HepG2 (cell line): ENCODE measurements at regions not wholly inside any gene's neighbourhood (a gene's known extent, or its start where the extent isn't known, plus 50 kb on each side); places are given as distances from the start of the nearest gene placed in this dataset.

Experiments
- ATAC-seq: fragments of 200-7000 bp; cut with Tn5 transposase; 3 replicates; pipeline ENCODE4 v1.9.1; 2020; ENCODE audit warnings: mild to moderate bottlenecking, moderate library complexity
- BruUV-seq: library from RNA; stranded (reverse); fragments of 400-500 nt; replicated peaks from 2 replicates; lab custom pipeline; 2021; lab: Mats Ljungman, UMichigan
- CTCF ChIA-PET: fragments of 300-600 bp; formaldehyde crosslinking; extraction: SDS; loops from one replicate; lab custom pipeline; 2021; ENCODE audit warnings: low total read pairs, inconsistent platforms, low intra/inter-chr PET ratio; lab: Yijun Ruan, JAX
- POLR2A ChIA-PET: fragments of 350-600 bp; sonication (Branson Sonifier 250); formaldehyde crosslinking; loops from one replicate; lab custom pipeline; 2020; ENCODE audit warnings: antibody characterized with exemption, inconsistent platforms; lab: Yijun Ruan, JAX
- DNase-seq: peaks from one replicate; pipeline ENCODE4 v3.0.0-alpha.2; 2015; ENCODE audit warnings: low spot score
- FAIRE-seq: peaks from 3 replicates; lab custom pipeline; 2011; peaks lifted over from hg19 to GRCh38; lab: Jason Lieb, UNC
- H2AFZ ChIP-seq: one replicate; pipeline ENCODE4 v1.6.1; 2011; ENCODE audit warnings: low read length, inconsistent platforms
- H3K27ac ChIP-seq: fragments of 300-600 bp; 3 replicates; pipeline ENCODE4 v1.8.0; 2011; ENCODE audit warnings: mixed run types, mild to moderate bottlenecking, mixed read lengths, low read length, inconsistent platforms; ENCODE audit not compliant: insufficient read depth; ENCODE audit errors: extremely low read length
- H3K27me3 ChIP-seq, 2 experiments: fragments of 200-600 bp in 1 of 2; 2 replicates in 1 of 2; 3 replicates in 1 of 2; pipeline versions ENCODE4 v1.6.0 to v1.8.0; 2011; ENCODE audit warnings: low read length in 2 of 2, mild to moderate bottlenecking in 2 of 2, moderate library complexity in 2 of 2, inconsistent platforms in 1 of 2; ENCODE audit not compliant: insufficient read depth in 2 of 2, control insufficient read depth in 1 of 2
- H3K36me3 ChIP-seq, 2 experiments: fragments of 200-600 bp in 1 of 2; replicated peaks in 1 of 2; 2 replicates in 1 of 2; 3 replicates in 1 of 2; pipeline versions ENCODE4 v1.5.1 to v1.8.0; 2011; ENCODE audit warnings: low read length in 2 of 2, inconsistent platforms in 1 of 2; ENCODE audit not compliant: insufficient read depth in 2 of 2, control insufficient read depth in 1 of 2
- H3K4me1 ChIP-seq: 2 replicates; pipeline ENCODE4 v1.5.1; 2012; ENCODE audit warnings: low read length, inconsistent platforms; ENCODE audit not compliant: insufficient read depth
- H3K4me2 ChIP-seq: 2 replicates; pipeline ENCODE4 v1.6.0; 2011; ENCODE audit warnings: low read depth, low read length, inconsistent platforms
- H3K4me3 ChIP-seq, 3 experiments: fragments of 200-600 bp in 1 of 3; sonication (generic), shearing (Covaris generic) in 1 of 3; replicated peaks in 1 of 3; 2 replicates each; pipeline ENCODE4 v1.5.1; 2011 to 2016; ENCODE audit warnings: low read length in 3 of 3, inconsistent platforms in 2 of 3, low read depth in 2 of 3, mild to moderate bottlenecking in 2 of 3, control low read depth in 1 of 3, mixed read lengths in 1 of 3; ENCODE audit not compliant: insufficient read depth in 1 of 3
- H3K79me2 ChIP-seq: one replicate; pipeline ENCODE4 v1.6.1; 2011; ENCODE audit warnings: low read length, inconsistent platforms; ENCODE audit not compliant: insufficient read depth
- H3K9ac ChIP-seq: 2 replicates; pipeline ENCODE4 v1.6.0; 2011; ENCODE audit warnings: mild to moderate bottlenecking, low read depth, low read length, inconsistent platforms; ENCODE audit not compliant: insufficient read depth
- H3K9me3 ChIP-seq: 2 replicates; pipeline ENCODE4 v1.5.1; 2012; ENCODE audit warnings: mild to moderate bottlenecking, low read length
- H4K20me1 ChIP-seq: 2 replicates; pipeline ENCODE4 v1.6.0; 2011; ENCODE audit warnings: inconsistent platforms, mild to moderate bottlenecking, low read length, moderate library complexity; ENCODE audit not compliant: insufficient read depth
- ARHGAP35 ChIP-seq: sonication (generic); formaldehyde crosslinking; IDR thresholded peaks from 2 replicates; pipeline ENCODE4 v1.9.0; 2022; ENCODE audit warnings: mild to moderate bottlenecking, inconsistent platforms, moderate library complexity, missing genetic modification reagents, borderline replicate concordance
- DMAP1 ChIP-seq: IDR thresholded peaks from 2 replicates; pipeline ENCODE4 v1.6.1; 2016
- HIVEP1 ChIP-seq: sonication (generic); formaldehyde crosslinking; IDR thresholded peaks from 2 replicates; pipeline ENCODE4 v1.4.0; 2020; ENCODE audit warnings: mild to moderate bottlenecking, missing genetic modification reagents
- IKZF4 ChIP-seq: sonication (generic); formaldehyde crosslinking; IDR thresholded peaks from 2 replicates; pipeline ENCODE4 v1.5.1; 2020; ENCODE audit warnings: borderline replicate concordance, mild to moderate bottlenecking, low read depth, missing genetic modification reagents; ENCODE audit errors: not compliant biosample characterization
- KLF16 ChIP-seq, 2 experiments: sonication (generic) in 1 of 2; formaldehyde crosslinking in 1 of 2; IDR thresholded peaks; 2 replicates each; pipeline versions ENCODE4 v1.6.1 to v1.8.0; 2016 to 2023; ENCODE audit warnings: missing genetic modification reagents in 2 of 2, missing compliant biosample characterization in 1 of 2
- MAZ ChIP-seq, 2 experiments: sonication (generic) in 1 of 2; formaldehyde crosslinking in 1 of 2; IDR thresholded peaks; 2 replicates each; pipeline versions ENCODE4 v1.5.0 to v1.6.1; 2012 to 2020; ENCODE audit warnings: low read depth in 2 of 2, mild to moderate bottlenecking in 2 of 2, borderline replicate concordance in 1 of 2, improper control_type of control experiment in 1 of 2, low read length in 1 of 2, missing genetic modification reagents in 1 of 2, moderate library complexity in 1 of 2
- MTF1 ChIP-seq: sonication (generic); formaldehyde crosslinking; IDR thresholded peaks from 2 replicates; pipeline ENCODE4 v1.5.0; 2020; ENCODE audit warnings: missing genetic modification reagents
- ONECUT2 ChIP-seq: sonication (generic); formaldehyde crosslinking; IDR thresholded peaks from 2 replicates; pipeline ENCODE4 v1.4.0; 2020; ENCODE audit warnings: missing genetic modification reagents
- REPIN1 ChIP-seq: sonication (generic); formaldehyde crosslinking; IDR thresholded peaks from 2 replicates; pipeline ENCODE4 v1.8.0; 2022; ENCODE audit warnings: missing genetic modification reagents, low read depth, mild to moderate bottlenecking, borderline replicate concordance
- TBL1XR1 ChIP-seq: fragments of 150-350 bp; IDR thresholded peaks from 2 replicates; pipeline ENCODE4 v1.6.1; 2014; ENCODE audit warnings: borderline replicate concordance, low read length; ENCODE audit not compliant: partially characterized antibody
- ZIK1 ChIP-seq: sonication (generic); formaldehyde crosslinking; IDR thresholded peaks from 2 replicates; pipeline ENCODE4 v1.5.0; 2020; ENCODE audit warnings: mild to moderate bottlenecking, low read depth, missing genetic modification reagents, borderline replicate concordance
- ZNF230 ChIP-seq: sonication (generic); formaldehyde crosslinking; IDR thresholded peaks from 2 replicates; pipeline ENCODE4 v1.4.0; 2020; ENCODE audit warnings: mild to moderate bottlenecking, missing genetic modification reagents
- ZNF3 ChIP-seq: IDR thresholded peaks from 2 replicates; pipeline ENCODE4 v1.7.0; 2017; ENCODE audit warnings: inconsistent platforms
- ZNF530 ChIP-seq: sonication (generic); formaldehyde crosslinking; IDR thresholded peaks from 2 replicates; pipeline ENCODE4 v1.5.0; 2020; ENCODE audit warnings: low read depth, mild to moderate bottlenecking, missing genetic modification reagents
- WGBS: methylation state at CpG from one replicate; pipeline ENCODE4 v1.1.6; 2017; ENCODE audit warnings: low lambda C conversion rate; 5-methylcytosine and 5-hydroxymethylcytosine counted together
- in situ Hi-C: cut with HindIII; loops from 2 replicates; pipeline ENCODE4 v1.10.0; 2017; ENCODE audit warnings: low pct_unique_long_range_greater_than_20kb; ENCODE audit not compliant: extremely low pct_ligation_motif_present
- intact Hi-C: fragments of 100-400 bp; cut with micrococcal nuclease; formaldehyde crosslinking; loops from one replicate; pipeline ENCODE4 v1.10.0; 2022; ENCODE audit not compliant: unreplicated experiment
- TF ChIP-seq, protein P1 (sequence below): sonication (generic); formaldehyde crosslinking; IDR thresholded peaks from 2 replicates; pipeline ENCODE4 v1.4.0; 2020; ENCODE audit warnings: missing genetic modification reagents
- TF ChIP-seq, protein P2 (sequence below): sonication (generic); formaldehyde crosslinking; IDR thresholded peaks from 2 replicates; pipeline ENCODE4 v1.4.0; 2020; ENCODE audit warnings: missing genetic modification reagents, mild to moderate bottlenecking, borderline replicate concordance
- TF ChIP-seq, protein P3 (sequence below): sonication (generic); formaldehyde crosslinking; IDR thresholded peaks from 2 replicates; pipeline ENCODE4 v1.5.0; 2020; ENCODE audit warnings: mild to moderate bottlenecking, missing genetic modification reagents

DNA sequence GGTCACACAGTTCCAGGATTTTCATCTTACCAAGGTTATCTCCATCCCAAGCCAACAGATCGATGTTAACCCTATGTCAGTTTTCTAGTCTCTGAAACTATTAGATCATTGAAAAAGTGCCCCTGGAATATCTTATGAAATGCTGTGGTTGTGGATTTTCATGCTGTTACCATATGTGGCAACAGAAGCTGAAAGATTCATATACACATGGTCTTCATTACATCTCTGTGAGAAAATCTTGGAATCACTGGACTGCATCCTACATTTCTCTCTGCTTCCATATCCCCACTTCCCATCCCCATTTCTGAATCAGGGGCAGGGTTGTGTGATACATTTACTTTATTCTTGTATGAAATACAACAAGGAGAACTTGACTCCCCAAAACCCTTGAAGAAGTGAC, 146.1 kb downstream of the SLC16A9 start (continued):
- TF ChIP-seq, protein P1, sequence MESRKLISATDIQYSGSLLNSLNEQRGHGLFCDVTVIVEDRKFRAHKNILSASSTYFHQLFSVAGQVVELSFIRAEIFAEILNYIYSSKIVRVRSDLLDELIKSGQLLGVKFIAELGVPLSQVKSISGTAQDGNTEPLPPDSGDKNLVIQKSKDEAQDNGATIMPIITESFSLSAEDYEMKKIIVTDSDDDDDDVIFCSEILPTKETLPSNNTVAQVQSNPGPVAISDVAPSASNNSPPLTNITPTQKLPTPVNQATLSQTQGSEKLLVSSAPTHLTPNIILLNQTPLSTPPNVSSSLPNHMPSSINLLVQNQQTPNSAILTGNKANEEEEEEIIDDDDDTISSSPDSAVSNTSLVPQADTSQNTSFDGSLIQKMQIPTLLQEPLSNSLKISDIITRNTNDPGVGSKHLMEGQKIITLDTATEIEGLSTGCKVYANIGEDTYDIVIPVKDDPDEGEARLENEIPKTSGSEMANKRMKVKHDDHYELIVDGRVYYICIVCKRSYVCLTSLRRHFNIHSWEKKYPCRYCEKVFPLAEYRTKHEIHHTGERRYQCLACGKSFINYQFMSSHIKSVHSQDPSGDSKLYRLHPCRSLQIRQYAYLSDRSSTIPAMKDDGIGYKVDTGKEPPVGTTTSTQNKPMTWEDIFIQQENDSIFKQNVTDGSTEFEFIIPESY (CRISPR knock-in tag): no peak
- TF ChIP-seq TBL1XR1: no peak
- TF ChIP-seq, protein P2, sequence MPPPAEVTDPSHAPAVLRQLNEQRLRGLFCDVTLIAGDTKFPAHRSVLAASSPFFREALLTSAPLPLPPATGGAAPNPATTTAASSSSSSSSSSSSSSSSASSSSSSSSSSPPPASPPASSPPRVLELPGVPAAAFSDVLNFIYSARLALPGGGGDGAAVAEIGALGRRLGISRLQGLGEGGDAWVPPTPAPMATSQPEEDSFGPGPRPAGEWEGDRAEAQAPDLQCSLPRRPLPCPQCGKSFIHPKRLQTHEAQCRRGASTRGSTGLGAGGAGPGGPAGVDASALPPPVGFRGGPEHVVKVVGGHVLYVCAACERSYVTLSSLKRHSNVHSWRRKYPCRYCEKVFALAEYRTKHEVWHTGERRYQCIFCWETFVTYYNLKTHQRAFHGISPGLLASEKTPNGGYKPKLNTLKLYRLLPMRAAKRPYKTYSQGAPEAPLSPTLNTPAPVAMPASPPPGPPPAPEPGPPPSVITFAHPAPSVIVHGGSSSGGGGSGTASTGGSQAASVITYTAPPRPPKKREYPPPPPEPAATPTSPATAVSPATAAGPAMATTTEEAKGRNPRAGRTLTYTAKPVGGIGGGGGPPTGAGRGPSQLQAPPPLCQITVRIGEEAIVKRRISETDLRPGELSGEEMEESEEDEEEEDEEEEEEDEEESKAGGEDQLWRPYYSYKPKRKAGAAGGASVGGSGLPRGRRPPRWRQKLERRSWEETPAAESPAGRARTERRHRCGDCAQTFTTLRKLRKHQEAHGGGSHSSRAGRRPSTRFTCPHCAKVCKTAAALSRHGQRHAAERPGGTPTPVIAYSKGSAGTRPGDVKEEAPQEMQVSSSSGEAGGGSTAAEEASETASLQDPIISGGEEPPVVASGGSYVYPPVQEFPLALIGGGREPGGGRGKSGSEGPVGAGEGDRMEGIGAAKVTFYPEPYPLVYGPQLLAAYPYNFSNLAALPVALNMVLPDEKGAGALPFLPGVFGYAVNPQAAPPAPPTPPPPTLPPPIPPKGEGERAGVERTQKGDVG (CRISPR knock-in tag): no peak
- TF ChIP-seq ONECUT2 (CRISPR knock-in tag): no peak
- no peak for TF ChIP-seq ZIK1 (CRISPR knock-in tag)
- no peak for TF ChIP-seq ZNF530 (CRISPR knock-in tag)
- no peak for TF ChIP-seq ZNF3 (CRISPR knock-in tag)
- TF ChIP-seq REPIN1 (CRISPR knock-in tag): no peak

DNA sequence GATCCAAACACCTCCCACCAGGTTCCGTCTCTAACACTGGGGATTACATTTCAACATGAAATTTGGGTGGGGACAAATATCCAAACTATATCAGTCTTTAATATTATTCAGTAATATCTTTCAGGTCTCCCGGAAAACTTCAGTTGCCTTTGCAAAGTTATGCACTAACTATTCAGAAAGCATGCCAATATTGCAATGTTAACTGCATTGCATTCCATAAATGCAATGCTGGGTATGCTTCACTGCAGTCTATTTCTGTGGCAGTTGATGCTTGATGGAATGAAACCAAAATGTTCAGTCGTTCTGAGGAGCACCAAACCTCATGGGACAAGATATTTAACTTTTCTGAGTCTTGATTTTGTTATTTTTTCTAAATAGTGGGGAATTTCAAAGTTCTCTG, 147.5 kb downstream of the SLC16A9 start:
- no peak overlapping the region for H3K4me2 ChIP-seq
- H3K4me1 ChIP-seq: no peaks in the 10 kb centered on the region
- intact Hi-C loops (no loop called here), in situ Hi-C loops (no loop called here)
- H4K20me1 ChIP-seq: no peaks in the 10 kb centered on the region
- H3K4me3 ChIP-seq: no peak overlapping the region
- 38% methylated on average over 3 of the region's 3 CpGs for WGBS
- H3K79me2 ChIP-seq: no peaks in the 10 kb centered on the region
- no peak for DNase-seq
- ChIA-PET CTCF (no interaction called here), POLR2A (no interaction called here)
- H3K27ac ChIP-seq: no peak overlapping the region
- no peaks in the 10 kb centered on the region for H3K27me3 ChIP-seq
- no peak overlapping the region for H2AFZ ChIP-seq
- no peak for ATAC-seq
- H3K9ac ChIP-seq: no peak overlapping the region
- H3K36me3 ChIP-seq: no peaks in the 10 kb centered on the region
- no peaks in the 10 kb centered on the region for H3K9me3 ChIP-seq
- FAIRE-seq: no peak
- no TSS peak for BruUV-seq
- TF ChIP-seq ARHGAP35 (CRISPR knock-in tag) (no peak), MAZ (IDR thresholded peaks at IDR 0.05; ENCODE audit: borderline replicate concordance, low read depth, low read length) (no peak), MAZ (CRISPR knock-in tag; IDR thresholded peaks at IDR 0.05; ENCODE audit: low read depth) (no peak), MTF1 (CRISPR knock-in tag) (no peak), IKZF4 (CRISPR knock-in tag) (no peak), DMAP1 (CRISPR knock-in tag) (no peak), ZNF230 (CRISPR knock-in tag) (no peak), HIVEP1 (CRISPR knock-in tag) (no peak), KLF16 (CRISPR knock-in tag; IDR thresholded peaks at IDR 0.05) (no peak)
- TF ChIP-seq, protein P3, sequence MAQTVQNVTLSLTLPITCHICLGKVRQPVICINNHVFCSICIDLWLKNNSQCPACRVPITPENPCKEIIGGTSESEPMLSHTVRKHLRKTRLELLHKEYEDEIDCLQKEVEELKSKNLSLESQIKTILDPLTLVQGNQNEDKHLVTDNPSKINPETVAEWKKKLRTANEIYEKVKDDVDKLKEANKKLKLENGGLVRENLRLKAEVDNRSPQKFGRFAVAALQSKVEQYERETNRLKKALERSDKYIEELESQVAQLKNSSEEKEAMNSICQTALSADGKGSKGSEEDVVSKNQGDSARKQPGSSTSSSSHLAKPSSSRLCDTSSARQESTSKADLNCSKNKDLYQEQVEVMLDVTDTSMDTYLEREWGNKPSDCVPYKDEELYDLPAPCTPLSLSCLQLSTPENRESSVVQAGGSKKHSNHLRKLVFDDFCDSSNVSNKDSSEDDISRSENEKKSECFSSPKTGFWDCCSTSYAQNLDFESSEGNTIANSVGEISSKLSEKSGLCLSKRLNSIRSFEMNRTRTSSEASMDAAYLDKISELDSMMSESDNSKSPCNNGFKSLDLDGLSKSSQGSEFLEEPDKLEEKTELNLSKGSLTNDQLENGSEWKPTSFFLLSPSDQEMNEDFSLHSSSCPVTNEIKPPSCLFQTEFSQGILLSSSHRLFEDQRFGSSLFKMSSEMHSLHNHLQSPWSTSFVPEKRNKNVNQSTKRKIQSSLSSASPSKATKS: no peak
